BJ (cell line): ENCODE measurements at regions not wholly inside any gene's neighbourhood (a gene's known extent, or its start where the extent isn't known, plus 50 kb on each side); places are given as distances from the start of the nearest gene placed in this dataset.

Source experiments
- CTCF ChIA-PET: fragments of 350-600 bp; formaldehyde crosslinking; extraction: SDS; loops from one replicate; lab custom pipeline; 2021; ENCODE audit warnings: antibody characterized with exemption, inconsistent platforms; lab: Yijun Ruan, JAX
- POLR2A ChIA-PET: fragments of 300-600 bp; sonication (Branson Sonifier 250); formaldehyde crosslinking; extraction: SDS; loops from one replicate; lab custom pipeline; 2021; ENCODE audit warnings: antibody characterized with exemption; lab: Charles Lee
- DNase-seq: peaks from one replicate; pipeline ENCODE4 v3.0.0-alpha.2; 2011; ENCODE audit warnings: low read depth
- H3K27me3 ChIP-seq: 2 replicates; pipeline ENCODE4 v1.6.0; 2011; ENCODE audit warnings: low read length; ENCODE audit not compliant: control insufficient read depth, insufficient read depth
- H3K36me3 ChIP-seq: 2 replicates; pipeline ENCODE4 v1.5.1; 2011; ENCODE audit warnings: low read length; ENCODE audit not compliant: control insufficient read depth, insufficient read depth
- H3K4me3 ChIP-seq: 2 replicates; pipeline ENCODE4 v1.5.1; 2011; ENCODE audit warnings: low read depth, mild to moderate bottlenecking, control low read depth, low read length
- TF ChIP-seq, protein P1 (sequence below): IDR thresholded peaks from 2 replicates; pipeline ENCODE4 v1.5.1; 2011; ENCODE audit warnings: low read depth, mild to moderate bottlenecking, control low read depth, inconsistent platforms, low read length, moderate library complexity; ENCODE audit not compliant: insufficient read depth

DNA sequence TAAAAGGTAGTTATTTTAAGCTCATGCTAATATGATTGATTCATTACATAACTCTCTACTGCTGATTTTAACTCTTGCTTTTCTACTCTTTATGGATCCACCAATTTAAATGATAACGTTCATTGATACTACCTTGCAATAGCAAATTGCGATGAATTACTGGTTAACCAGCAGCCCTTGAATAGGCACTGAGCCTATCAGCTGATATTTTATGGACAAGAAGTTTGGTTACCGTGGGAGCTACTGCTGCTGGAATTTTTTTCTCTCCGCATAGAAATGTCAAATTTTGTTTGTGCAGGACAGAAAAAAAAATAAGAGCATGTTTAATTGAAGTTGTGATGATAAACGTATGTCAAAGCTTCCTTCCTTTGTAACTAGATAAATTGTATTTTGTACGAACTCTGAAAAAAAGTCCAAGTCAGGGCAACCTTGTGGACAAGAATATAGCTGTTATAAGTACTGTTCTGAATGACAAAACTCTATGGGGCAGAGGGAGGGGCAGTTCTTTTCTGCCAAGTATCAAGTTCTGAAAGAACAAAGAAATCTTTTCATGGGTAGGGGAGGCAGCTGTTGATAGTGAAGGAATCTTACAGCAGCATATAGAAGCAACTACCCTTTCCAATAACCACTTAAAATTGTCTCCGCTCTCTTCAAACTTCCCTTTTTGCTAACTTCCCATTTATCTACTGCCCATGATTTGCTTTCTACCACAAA lies 434.9 kb upstream of the PABPC4L start:
- no peak for DNase-seq
- CTCF ChIA-PET: interaction anchor here (0.7 kb wide), 1 partner anchor 27 kb away, joined by 3 read pairs; no protein-coding TSS in a partner anchor
- no peak overlapping the region for H3K4me3 ChIP-seq
- TF ChIP-seq, protein P1, sequence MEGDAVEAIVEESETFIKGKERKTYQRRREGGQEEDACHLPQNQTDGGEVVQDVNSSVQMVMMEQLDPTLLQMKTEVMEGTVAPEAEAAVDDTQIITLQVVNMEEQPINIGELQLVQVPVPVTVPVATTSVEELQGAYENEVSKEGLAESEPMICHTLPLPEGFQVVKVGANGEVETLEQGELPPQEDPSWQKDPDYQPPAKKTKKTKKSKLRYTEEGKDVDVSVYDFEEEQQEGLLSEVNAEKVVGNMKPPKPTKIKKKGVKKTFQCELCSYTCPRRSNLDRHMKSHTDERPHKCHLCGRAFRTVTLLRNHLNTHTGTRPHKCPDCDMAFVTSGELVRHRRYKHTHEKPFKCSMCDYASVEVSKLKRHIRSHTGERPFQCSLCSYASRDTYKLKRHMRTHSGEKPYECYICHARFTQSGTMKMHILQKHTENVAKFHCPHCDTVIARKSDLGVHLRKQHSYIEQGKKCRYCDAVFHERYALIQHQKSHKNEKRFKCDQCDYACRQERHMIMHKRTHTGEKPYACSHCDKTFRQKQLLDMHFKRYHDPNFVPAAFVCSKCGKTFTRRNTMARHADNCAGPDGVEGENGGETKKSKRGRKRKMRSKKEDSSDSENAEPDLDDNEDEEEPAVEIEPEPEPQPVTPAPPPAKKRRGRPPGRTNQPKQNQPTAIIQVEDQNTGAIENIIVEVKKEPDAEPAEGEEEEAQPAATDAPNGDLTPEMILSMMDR: no peak
- POLR2A ChIA-PET: no interaction called here
- no peaks in the 10 kb centered on the region for H3K27me3 ChIP-seq
- H3K36me3 ChIP-seq: no peaks in the 10 kb centered on the region

DNA sequence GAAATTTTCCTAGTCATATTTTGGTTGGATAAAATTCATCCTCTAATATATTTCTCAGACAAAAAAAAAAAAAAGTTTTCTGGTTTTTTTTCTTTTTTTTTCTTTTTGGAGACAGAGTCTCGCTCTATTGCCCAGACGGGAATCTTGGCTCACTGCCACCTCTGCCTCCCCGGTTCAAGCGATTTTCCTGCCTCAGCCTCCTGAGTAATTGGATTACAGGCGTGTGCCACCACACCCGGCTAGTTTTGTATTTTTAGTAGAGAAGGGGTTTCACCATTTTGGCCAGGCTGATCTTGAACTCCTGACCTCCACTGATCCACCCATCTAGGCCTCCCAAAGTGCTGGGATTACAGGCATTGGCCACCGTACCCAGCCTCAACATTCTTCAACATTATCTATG lies 432.7 kb upstream of the PABPC4L start:
- TF ChIP-seq, protein P1: no peak
- CTCF ChIA-PET: no interaction called here
- POLR2A ChIA-PET: no interaction called here
- DNase-seq: no peak
- H3K4me3 ChIP-seq: no peak overlapping the region
- H3K36me3 ChIP-seq: no peaks in the 10 kb centered on the region
- no peaks in the 10 kb centered on the region for H3K27me3 ChIP-seq

DNA sequence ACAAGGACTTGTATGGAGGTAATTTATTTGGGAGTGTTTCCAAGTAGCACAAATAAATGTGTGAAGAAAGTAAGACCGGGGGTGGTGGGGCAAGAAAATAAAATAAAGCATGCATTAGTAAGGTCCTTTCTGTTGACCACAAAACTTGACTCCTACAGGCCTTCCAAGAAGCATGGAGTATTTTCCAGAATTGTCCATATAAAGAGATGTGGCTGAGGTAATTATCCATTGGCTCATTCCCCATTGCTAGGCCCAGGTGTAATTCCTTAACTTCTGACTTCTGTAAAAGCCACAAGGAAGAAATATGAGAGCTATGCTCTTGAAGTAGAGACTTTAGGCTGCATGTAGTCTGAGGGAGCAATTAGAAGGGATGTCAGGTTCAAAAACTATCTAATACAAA lies 430.5 kb upstream of the PABPC4L start:
- CTCF ChIA-PET: no interaction called here
- Histone ChIP-seq H3K36me3 (no peaks in the 10 kb centered on the region), H3K27me3 (no peaks in the 10 kb centered on the region), H3K4me3 (no peak overlapping the region)
- DNase-seq: no peak
- POLR2A ChIA-PET: no interaction called here
- TF ChIP-seq, protein P1: no peak

DNA sequence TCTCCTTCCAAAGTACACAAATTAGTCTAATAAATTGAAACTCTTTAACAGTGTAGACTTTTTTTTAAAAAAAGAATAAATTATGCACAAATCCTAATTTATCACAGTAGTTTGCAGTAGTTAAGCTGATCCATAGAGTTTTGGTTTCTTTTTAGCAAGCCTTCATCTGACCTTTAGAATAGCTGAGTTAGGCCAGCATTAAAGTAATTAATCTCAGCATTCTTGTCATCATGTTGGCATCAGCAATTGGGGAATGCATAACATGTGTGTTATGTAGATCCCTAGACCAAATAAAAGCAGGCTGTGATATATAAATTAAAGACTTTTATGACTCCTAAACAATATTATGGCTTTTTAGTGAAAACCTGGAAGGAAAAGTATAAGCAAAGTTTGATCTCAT lies 426.5 kb upstream of the PABPC4L start:
- H3K4me3 ChIP-seq: no peak overlapping the region
- no peaks in the 10 kb centered on the region for H3K27me3 ChIP-seq
- H3K36me3 ChIP-seq: no peaks in the 10 kb centered on the region
- TF ChIP-seq, protein P1: no peak
- ChIA-PET CTCF (interaction anchor here (0.5 kb wide), 1 partner anchor 177 kb away, joined by 3 read pairs; no protein-coding TSS in a partner anchor), POLR2A (no interaction called here)
- DNase-seq: peak; percentile 5

DNA sequence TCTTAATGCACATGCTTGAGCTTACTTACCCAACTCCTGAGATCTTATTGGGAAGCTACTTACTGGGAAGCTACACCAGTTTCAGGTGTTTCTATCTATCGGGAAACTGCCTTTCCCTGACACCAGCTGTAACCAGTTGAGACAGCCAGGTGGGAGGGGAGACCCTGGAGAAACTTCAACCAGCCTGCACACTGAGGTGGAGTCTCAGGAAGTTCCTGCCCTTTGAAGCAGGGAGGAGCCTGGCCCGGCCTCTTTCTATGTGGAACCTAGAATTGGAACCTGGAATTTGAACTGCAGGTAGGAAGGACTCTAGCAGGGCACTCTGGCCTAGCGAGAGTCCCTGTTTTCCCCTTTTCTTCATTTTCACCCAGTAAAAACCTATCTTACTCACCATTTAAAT lies 425.8 kb upstream of the PABPC4L start:
- Histone ChIP-seq H3K27me3 (no peaks in the 10 kb centered on the region), H3K36me3 (no peaks in the 10 kb centered on the region), H3K4me3 (no peak overlapping the region)
- TF ChIP-seq, protein P1: no peak
- ChIA-PET POLR2A (no interaction called here), CTCF (interaction anchor here (0.5 kb wide), 1 partner anchor 176 kb away, joined by 3 read pairs; no protein-coding TSS in a partner anchor)
- DNase-seq: no peak
